ENCODE measurements at regions not wholly inside any gene's neighbourhood (a gene's known extent, or its start where the extent isn't known, plus 50 kb on each side); places are given as distances from the start of the nearest gene placed in this dataset.

DNA sequence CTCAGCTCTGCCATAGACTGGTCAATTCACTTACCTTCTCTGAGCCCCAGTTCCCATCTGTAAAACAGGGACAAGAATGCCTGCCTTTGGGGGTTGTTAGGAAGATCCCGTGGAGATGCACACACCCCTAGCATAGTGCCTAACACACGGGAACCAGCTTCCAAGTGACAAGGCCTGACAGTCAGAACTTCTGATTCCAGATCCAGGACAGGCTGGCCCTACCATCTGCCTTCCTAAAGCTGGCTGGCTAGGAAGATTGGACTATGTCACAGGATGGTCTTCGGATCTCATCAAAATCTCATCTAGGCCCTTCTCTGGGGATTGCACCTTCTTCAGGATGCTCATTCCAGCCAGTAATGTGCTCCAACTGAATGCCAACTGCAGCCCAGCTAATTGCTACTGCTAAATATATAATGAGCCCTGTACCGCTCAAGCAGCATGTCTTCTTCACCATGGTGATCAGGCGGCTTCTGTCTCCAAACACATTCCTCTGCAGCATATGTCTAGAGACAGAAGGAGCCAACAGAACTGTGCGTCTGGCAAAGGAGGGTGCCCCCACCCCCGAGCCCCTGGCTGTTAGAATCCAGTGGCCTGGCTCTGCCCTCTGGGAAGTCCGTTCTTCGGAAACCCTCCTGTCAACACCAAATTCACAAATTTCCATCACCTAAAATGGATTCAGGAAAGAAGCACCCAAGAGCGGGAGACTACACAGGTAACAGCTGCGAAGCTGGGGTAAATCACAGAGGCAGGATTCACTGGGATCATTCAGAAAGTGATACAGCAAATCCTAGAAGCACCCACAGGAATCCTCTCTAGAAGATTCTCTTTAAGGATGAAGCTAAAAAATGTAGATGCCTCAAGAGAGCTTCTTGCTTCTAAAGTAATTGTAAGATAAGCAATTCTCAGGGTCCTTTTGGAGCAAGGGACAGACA, 142.1 kb upstream of the EEPD1 start:
- ATAC-seq (peak in 1 of 2 donors; percentile 29), DNase-seq (no peak)
- H3K9me3 ChIP-seq (ENCODE audit: control insufficient read depth, low read length): no peaks in the 10 kb centered on the region
- H3K27me3 ChIP-seq (ENCODE audit: control insufficient read depth, insufficient read depth): no peaks in the 10 kb centered on the region
- H3K27ac ChIP-seq (ENCODE audit: low read length): no peak overlapping the region
- peaks cover 2% of the 10 kb centered on the region for H3K4me1 ChIP-seq (ENCODE audit: control insufficient read depth, insufficient read depth, low read length)
- intact Hi-C loops (cut with DNase I): no loop called here
- H3K4me3 ChIP-seq (ENCODE audit: low read length): no peak overlapping the region
- 71% methylated on average over 11 of the region's 11 CpGs for WGBS

DNA sequence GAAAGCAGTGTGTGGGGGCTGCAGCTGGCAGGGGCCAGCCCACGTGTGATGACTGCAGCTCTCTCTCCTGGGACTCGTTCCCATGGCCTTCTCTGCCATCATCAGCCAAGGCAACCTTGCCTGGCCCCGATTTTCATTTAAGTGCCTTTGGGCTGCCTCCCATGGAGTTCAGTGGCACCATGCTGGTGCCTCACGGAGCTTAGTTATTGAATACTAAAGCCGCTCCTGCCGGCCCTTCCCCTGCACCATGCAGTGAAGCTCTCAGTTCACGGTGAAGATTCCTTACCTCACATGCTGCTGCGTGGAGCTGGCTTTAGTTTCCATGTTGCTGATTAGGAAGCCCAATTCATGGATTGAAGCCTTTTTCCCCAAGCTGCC, 141.5 kb upstream of the EEPD1 start:
- Histone ChIP-seq H3K4me3 (ENCODE audit: low read length) (no peak overlapping the region), H3K27me3 (ENCODE audit: control insufficient read depth, insufficient read depth) (no peaks in the 10 kb centered on the region), H3K9me3 (ENCODE audit: control insufficient read depth, low read length) (no peaks in the 10 kb centered on the region), H3K27ac (ENCODE audit: low read length) (no peak overlapping the region), H3K4me1 (ENCODE audit: control insufficient read depth, insufficient read depth, low read length) (no peaks in the 10 kb centered on the region)
- intact Hi-C loops (cut with DNase I): no loop called here
- 54% methylated on average over 8 of the region's 8 CpGs for WGBS
- ATAC-seq: no peak
- no peak for DNase-seq

DNA sequence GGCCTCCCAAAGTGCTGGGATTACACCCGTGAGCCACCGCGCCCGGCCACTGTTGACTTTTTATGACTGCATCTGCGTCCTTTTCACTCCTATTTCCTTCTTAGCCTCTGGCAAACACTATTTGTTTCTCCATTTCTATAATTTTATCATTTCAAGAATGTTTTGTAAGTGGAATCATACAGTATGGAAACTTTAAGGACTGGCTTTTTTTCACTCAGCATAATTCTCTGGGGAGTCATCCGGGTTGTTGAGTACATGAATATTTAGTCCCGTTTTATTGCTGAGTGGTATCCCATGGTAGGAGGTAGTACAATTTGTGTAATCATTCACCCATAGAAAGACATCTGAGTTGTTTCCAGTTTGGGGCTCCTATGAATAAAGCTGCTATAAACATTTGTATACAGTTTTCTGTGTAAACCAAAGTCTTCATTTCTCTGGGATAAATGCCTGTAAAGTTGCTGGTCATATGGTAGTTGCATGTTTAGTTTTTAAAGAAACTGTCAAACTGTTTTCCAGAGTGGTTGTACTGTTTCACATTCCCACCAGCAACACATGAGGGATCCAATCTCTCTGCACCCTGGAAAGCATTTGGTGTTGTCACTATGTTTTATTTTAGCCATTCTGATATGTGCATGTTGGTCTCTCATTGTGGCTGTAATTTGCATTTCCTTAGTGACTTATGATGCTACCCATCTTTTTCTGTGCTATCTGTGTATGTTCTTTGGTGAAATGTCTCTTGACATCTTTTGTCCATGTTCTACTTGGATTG, 139.6 kb upstream of the EEPD1 start:
- Histone ChIP-seq H3K4me3 (ENCODE audit: low read length) (no peak overlapping the region), H3K9me3 (ENCODE audit: control insufficient read depth, low read length) (no peaks in the 10 kb centered on the region), H3K27ac (ENCODE audit: low read length) (no peak overlapping the region), H3K27me3 (ENCODE audit: control insufficient read depth, insufficient read depth) (no peaks in the 10 kb centered on the region), H3K4me1 (ENCODE audit: control insufficient read depth, insufficient read depth, low read length) (no peaks in the 10 kb centered on the region)
- 84% methylated on average over 7 of the region's 7 CpGs for WGBS
- no peak for DNase-seq
- intact Hi-C loops (cut with DNase I): no loop called here
- no peak for ATAC-seq

DNA sequence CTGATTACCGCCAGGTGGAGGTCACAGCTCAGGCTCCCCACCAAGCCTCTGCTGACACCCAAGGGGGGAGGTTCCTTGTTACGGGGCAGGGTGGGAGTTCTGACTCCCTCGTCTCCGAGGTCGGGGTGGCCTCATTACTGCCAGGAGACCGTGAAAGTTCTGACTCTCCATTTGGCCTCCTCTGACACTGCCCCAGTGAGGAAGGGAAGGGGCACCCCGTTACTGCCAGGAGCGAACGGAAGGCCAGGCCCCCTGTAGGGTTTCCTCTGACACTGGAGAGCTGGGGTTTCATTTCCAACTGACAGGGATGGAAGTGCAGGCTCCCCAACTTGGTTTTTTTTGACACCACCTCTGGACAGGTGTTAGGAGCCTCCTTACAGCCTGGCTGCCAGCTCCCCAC, 138.1 kb upstream of the EEPD1 start:
- no peaks in the 10 kb centered on the region for H3K9me3 ChIP-seq (ENCODE audit: control insufficient read depth, low read length)
- no peak overlapping the region for H3K27ac ChIP-seq (ENCODE audit: low read length)
- DNase-seq (no peak), ATAC-seq (no peak)
- no peaks in the 10 kb centered on the region for H3K27me3 ChIP-seq (ENCODE audit: control insufficient read depth, insufficient read depth)
- 93% methylated on average over 9 of the region's 9 CpGs for WGBS
- intact Hi-C loops (cut with DNase I): no loop called here
- H3K4me1 ChIP-seq (ENCODE audit: control insufficient read depth, insufficient read depth, low read length): no peaks in the 10 kb centered on the region
- H3K4me3 ChIP-seq (ENCODE audit: low read length): no peak overlapping the region

DNA sequence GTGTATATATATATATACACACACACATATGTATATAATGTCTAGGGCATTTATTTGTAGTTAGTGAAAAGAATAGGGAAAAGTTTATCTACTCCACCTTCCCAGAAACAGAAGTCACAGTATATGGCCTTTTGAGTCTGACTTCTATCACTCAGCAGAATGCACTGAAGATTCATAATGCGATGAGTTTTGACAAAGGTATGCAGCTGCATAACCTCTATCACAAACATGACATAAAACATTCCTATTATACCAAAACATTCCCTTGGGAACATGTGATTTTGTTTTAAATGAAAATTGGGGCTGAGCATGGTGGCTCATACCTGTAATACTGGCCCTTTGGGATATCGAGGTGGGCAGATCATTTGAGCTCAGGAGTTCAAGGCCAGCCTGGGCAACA, 137.3 kb upstream of the EEPD1 start:
- 78% methylated on average over 2 of the region's 2 CpGs for WGBS
- intact Hi-C loops (cut with DNase I): no loop called here
- Histone ChIP-seq H3K27me3 (ENCODE audit: control insufficient read depth, insufficient read depth) (no peaks in the 10 kb centered on the region), H3K9me3 (ENCODE audit: control insufficient read depth, low read length) (no peaks in the 10 kb centered on the region), H3K4me3 (ENCODE audit: low read length) (no peak overlapping the region), H3K27ac (ENCODE audit: low read length) (no peak overlapping the region), H3K4me1 (ENCODE audit: control insufficient read depth, insufficient read depth, low read length) (no peaks in the 10 kb centered on the region)
- ATAC-seq: no peak
- no peak for DNase-seq

DNA sequence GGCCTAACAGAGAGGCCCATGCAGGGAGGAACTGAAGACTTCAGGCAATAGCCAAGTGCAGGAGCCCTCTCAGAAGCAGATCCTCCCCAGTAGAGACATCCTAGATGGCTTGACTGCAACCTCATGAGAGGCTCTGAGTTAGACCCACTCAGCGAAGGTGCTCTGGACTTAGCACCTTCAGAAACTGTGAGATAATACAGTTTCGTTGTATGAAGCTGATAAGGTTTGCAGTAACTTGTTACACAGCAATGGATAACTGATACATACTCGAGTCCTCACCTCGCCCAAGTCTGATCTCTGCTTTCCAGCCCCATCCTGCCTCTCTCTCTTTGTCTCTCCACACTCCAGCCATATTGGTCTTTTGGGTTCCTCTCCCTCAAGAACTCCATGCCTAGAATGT, 136.4 kb upstream of the EEPD1 start:
- no peaks in the 10 kb centered on the region for H3K27me3 ChIP-seq (ENCODE audit: control insufficient read depth, insufficient read depth)
- no peaks in the 10 kb centered on the region for H3K4me1 ChIP-seq (ENCODE audit: control insufficient read depth, insufficient read depth, low read length)
- H3K4me3 ChIP-seq (ENCODE audit: low read length): no peak overlapping the region
- no peaks in the 10 kb centered on the region for H3K9me3 ChIP-seq (ENCODE audit: control insufficient read depth, low read length)
- DNase-seq (no peak), ATAC-seq (no peak)
- 96% methylated on average over 4 of the region's 4 CpGs for WGBS
- intact Hi-C loops (cut with DNase I): no loop called here
- H3K27ac ChIP-seq (ENCODE audit: low read length): no peak overlapping the region

DNA sequence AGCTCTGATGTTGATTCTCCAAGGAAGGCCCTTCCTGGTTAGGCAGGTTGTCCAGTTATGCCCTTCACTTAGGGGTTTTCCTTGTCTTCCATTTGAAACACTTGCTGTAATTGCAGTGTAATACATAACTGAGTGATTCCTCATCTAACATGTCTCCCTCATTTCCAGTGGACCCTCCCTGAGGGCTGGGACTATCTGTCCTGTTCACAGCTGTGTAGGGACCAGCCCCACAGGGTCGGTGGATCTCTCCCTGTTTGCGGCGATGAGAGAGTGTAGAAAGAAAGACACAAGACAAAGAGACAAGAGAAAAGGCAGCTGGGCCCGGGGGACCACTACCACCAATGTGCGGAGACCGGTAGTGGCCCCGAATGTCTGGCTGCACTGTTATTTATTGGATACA, 135.9 kb upstream of the EEPD1 start:
- DNase-seq: no peak
- H3K4me1 ChIP-seq (ENCODE audit: control insufficient read depth, insufficient read depth, low read length): no peaks in the 10 kb centered on the region
- WGBS: 84% methylated on average over 7 of the region's 7 CpGs
- H3K27me3 ChIP-seq (ENCODE audit: control insufficient read depth, insufficient read depth): no peaks in the 10 kb centered on the region
- H3K4me3 ChIP-seq (ENCODE audit: low read length): no peak overlapping the region
- no peak overlapping the region for H3K27ac ChIP-seq (ENCODE audit: low read length)
- H3K9me3 ChIP-seq (ENCODE audit: control insufficient read depth, low read length): no peaks in the 10 kb centered on the region
- intact Hi-C loops (cut with DNase I): no loop called here
- ATAC-seq: no peak

DNA sequence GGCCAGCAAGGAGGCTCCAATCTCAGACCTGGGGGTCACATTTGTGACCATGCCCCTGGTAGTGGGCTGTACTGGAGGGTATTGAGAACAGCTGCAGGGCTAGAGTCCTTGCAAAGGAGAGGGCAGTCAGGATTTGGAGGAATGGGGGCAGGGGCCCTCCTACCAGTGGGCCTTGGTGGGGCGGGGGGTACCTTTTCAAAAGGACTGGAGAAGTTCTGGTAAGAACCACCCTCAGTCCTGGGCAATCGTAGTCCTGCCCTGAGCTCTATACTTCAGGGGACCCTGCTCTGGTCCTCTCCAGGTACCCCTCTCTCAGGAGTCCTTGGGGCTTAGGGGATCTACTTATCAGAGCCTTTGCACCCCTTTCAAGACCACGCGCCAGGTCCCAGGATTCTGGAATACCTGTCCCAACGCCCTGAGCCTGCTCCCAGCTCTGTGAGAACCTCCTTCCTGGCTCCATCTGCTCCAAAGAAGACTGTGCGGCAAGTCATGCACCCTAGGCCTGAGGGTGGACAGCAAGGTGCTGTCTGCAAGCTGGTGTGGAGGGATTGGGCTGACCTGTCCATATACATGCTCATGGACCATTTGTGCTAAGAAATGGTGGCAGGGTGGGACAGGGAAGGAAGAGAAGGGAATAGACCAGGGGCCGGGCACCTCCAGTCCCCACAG, 134.1 kb upstream of the EEPD1 start:
- WGBS: 95% methylated on average over 7 of the region's 7 CpGs
- Histone ChIP-seq H3K27ac (ENCODE audit: low read length) (no peak overlapping the region), H3K4me1 (ENCODE audit: control insufficient read depth, insufficient read depth, low read length) (no peaks in the 10 kb centered on the region), H3K4me3 (ENCODE audit: low read length) (no peak overlapping the region), H3K9me3 (ENCODE audit: control insufficient read depth, low read length) (no peaks in the 10 kb centered on the region), H3K27me3 (ENCODE audit: control insufficient read depth, insufficient read depth) (no peaks in the 10 kb centered on the region)
- intact Hi-C loops (cut with DNase I): no loop called here
- ATAC-seq (no peak), DNase-seq (no peak)

DNA sequence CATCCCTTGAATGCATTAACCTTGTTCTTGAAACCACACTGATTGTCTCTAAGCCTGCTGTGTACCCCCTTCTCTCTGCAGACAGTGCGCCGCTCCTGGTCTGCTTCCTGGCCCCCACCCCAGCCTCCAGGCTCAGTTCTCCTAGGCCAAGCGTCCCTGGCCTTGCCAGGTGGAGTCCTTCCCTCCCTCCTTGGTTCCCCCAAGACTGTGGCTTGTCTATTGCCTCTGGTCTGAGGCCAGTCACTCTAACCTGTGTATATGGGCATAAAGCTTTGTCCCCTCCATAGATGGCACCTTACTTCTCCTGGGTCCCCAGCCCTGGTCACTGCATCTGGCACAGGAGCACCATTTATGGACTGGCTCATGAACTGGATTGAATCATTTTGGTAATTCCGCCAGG, 133.5 kb upstream of the EEPD1 start:
- no peaks in the 10 kb centered on the region for H3K4me1 ChIP-seq (ENCODE audit: control insufficient read depth, insufficient read depth, low read length)
- ATAC-seq (no peak), DNase-seq (no peak)
- H3K27ac ChIP-seq (ENCODE audit: low read length): no peak overlapping the region
- H3K4me3 ChIP-seq (ENCODE audit: low read length): no peak overlapping the region
- intact Hi-C loops (cut with DNase I): no loop called here
- H3K9me3 ChIP-seq (ENCODE audit: control insufficient read depth, low read length): no peaks in the 10 kb centered on the region
- 97% methylated on average over 4 of the region's 4 CpGs for WGBS
- no peaks in the 10 kb centered on the region for H3K27me3 ChIP-seq (ENCODE audit: control insufficient read depth, insufficient read depth)

DNA sequence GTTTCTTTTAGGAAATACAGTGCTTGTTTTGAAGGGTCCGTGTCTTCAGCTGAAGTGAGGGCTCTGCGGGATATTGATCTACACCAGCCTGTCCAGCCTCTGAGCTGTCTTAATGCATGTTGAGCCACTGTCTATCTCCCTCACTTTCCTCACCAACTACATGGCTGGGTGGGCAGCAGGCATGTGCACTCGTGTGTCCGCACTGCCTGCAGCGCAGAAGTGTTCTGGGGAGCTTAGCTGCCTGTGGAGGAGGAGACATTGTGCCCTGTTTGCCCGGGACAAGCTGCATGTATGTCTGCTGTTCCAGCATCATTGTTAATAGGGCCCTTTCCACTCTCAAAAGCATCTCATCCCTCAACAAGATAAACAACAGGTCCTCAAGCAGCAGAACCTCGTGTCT, 133.1 kb upstream of the EEPD1 start:
- Histone ChIP-seq H3K27ac (ENCODE audit: low read length) (no peak overlapping the region), H3K9me3 (ENCODE audit: control insufficient read depth, low read length) (no peaks in the 10 kb centered on the region), H3K4me1 (ENCODE audit: control insufficient read depth, insufficient read depth, low read length) (no peaks in the 10 kb centered on the region), H3K27me3 (ENCODE audit: control insufficient read depth, insufficient read depth) (no peaks in the 10 kb centered on the region), H3K4me3 (ENCODE audit: low read length) (no peak overlapping the region)
- intact Hi-C loops (cut with DNase I): no loop called here
- 90% methylated on average over 7 of the region's 7 CpGs for WGBS
- ATAC-seq (no peak), DNase-seq (no peak)

DNA sequence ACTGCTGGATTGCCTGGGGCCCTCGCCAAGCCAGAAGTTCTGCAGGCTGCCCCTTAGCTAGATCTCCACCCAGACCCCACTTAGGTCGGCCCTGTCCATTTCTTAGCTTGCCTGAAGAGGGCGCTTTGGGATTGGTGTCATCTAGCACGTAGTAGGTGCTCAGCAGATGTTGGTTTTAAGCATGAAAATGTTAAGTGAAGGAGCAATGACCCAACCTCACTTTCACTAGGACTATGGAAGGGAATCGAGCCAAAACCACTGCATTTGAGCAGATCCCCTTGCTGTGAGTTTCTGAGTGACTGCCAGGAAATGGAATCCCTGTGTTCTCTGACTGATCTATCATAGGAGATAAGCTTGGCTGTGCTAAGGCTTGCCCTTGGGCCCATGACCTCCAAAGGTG, 131.7 kb upstream of the EEPD1 start:
- DNase-seq (peak in 1 of 3 donors; percentile 52), ATAC-seq (peak; percentile 24 to 55)
- Histone ChIP-seq H3K27me3 (ENCODE audit: control insufficient read depth, insufficient read depth) (no peaks in the 10 kb centered on the region), H3K4me3 (ENCODE audit: low read length) (no peak overlapping the region), H3K27ac (ENCODE audit: low read length) (no peak overlapping the region), H3K4me1 (ENCODE audit: control insufficient read depth, insufficient read depth, low read length) (no peaks in the 10 kb centered on the region), H3K9me3 (ENCODE audit: control insufficient read depth, low read length) (no peaks in the 10 kb centered on the region)
- intact Hi-C loops (cut with DNase I): no loop called here
- 72% methylated on average over 5 of the region's 5 CpGs for WGBS
